ENCODE measurements at regions not wholly inside any gene's neighbourhood (a gene's known extent, or its start where the extent isn't known, plus 50 kb on each side); places are given as distances from the start of the nearest gene placed in this dataset.

GRCh38 chr3:185311991-185312390 is 50.9 kb upstream of the MAP3K13 start:
- Histone ChIP-seq H3K4me1 (ENCODE audit: low read depth, poor library complexity, severe bottlenecking) (peaks cover 15% of the 10 kb centered on the region), H3K9ac (no peak overlapping the region), H3K4me3 (IDR thresholded peaks at IDR 0.05; ENCODE audit: insufficient read depth, low read depth, low read length) (no peak overlapping the region), H2AFZ (ENCODE audit: low read depth) (no peak overlapping the region), H4K20me1 (ENCODE audit: insufficient read depth) (no peaks in the 10 kb centered on the region), H3K36me3 (ENCODE audit: insufficient read depth) (no peaks in the 10 kb centered on the region), H3K79me2 (ENCODE audit: insufficient read depth, low read depth) (no peaks in the 10 kb centered on the region), H3K4me2 (no peak overlapping the region), H3K27ac (no peak overlapping the region), H3K27me3 (ENCODE audit: insufficient read depth, low read depth) (no peaks in the 10 kb centered on the region)
- TF ChIP-seq, protein P1, sequence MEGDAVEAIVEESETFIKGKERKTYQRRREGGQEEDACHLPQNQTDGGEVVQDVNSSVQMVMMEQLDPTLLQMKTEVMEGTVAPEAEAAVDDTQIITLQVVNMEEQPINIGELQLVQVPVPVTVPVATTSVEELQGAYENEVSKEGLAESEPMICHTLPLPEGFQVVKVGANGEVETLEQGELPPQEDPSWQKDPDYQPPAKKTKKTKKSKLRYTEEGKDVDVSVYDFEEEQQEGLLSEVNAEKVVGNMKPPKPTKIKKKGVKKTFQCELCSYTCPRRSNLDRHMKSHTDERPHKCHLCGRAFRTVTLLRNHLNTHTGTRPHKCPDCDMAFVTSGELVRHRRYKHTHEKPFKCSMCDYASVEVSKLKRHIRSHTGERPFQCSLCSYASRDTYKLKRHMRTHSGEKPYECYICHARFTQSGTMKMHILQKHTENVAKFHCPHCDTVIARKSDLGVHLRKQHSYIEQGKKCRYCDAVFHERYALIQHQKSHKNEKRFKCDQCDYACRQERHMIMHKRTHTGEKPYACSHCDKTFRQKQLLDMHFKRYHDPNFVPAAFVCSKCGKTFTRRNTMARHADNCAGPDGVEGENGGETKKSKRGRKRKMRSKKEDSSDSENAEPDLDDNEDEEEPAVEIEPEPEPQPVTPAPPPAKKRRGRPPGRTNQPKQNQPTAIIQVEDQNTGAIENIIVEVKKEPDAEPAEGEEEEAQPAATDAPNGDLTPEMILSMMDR (conservative IDR thresholded peaks at IDR 0.05; ENCODE audit: low read depth, low read length): no peak

Data from KMS-11 (cell line).